HUES48 (cell line): ENCODE measurements at regions not wholly inside any gene's neighbourhood (a gene's known extent, or its start where the extent isn't known, plus 50 kb on each side); places are given as distances from the start of the nearest gene placed in this dataset.
A peak's percentile ranks its signal among the peaks of the same experiment; 100 is the strongest.

Source experiments
- H3K27ac ChIP-seq: one replicate; pipeline ENCODE4 v1.7.0; 2013; ENCODE audit warnings: low read depth, low read length, inconsistent platforms
- H3K27me3 ChIP-seq: 2 replicates; pipeline ENCODE4 v1.6.1; 2013; ENCODE audit warnings: mild to moderate bottlenecking, low read length; ENCODE audit not compliant: control insufficient read depth, insufficient read depth
- H3K36me3 ChIP-seq: 2 replicates; pipeline ENCODE4 v1.6.1; 2013; ENCODE audit warnings: low read length; ENCODE audit not compliant: control insufficient read depth, insufficient read depth
- H3K4me1 ChIP-seq: 2 replicates; pipeline ENCODE4 v1.6.1; 2013; ENCODE audit warnings: mild to moderate bottlenecking, low read length; ENCODE audit not compliant: control insufficient read depth, insufficient read depth
- H3K4me3 ChIP-seq: 2 replicates; pipeline ENCODE4 v1.5.1; 2013; ENCODE audit warnings: mild to moderate bottlenecking, low read depth, low read length
- H3K9ac ChIP-seq: 2 replicates; pipeline ENCODE4 v1.6.1; 2013; ENCODE audit warnings: mild to moderate bottlenecking, low read depth, low read length, moderate library complexity
- H3K9me3 ChIP-seq: 2 replicates; pipeline ENCODE4 v1.6.1; 2013; ENCODE audit warnings: low read length; ENCODE audit not compliant: control insufficient read depth, insufficient read depth

DNA sequence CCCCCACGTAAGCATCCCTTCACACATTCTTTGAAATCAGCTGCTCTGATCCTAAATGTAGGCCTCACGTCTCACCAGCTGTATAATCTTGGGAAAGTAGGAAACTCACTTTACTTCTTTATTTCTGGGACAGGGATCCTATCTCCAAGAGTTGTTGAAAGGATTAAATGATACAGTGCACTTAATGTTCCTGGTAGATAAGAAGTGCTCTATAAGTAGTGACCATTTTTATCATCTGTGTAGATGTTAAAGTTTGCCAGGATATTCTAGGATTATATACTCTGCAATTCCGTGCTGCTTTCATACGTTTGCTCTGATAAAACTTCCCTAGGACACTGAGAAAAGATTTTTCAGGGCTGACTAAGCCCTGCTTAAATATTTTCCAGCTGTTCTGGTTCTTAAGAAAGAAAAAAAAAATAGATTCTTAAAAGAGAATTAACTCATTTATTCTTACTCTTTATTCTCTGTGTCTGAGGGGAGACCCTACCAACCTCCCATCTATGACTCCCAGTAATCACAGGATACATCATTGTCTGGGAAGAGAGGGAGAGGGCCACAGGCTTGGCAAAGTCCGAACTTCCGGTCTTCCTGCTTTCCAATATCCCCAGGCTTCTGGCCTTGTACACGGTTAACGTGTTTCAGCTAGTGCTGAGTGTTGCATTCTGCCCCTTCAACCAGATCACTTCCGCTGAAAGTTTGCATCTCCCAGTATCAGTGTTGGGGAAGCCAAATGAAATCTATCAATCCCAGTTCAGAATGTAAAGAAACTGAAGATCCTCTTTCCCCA, 269.2 kb downstream of the TRIML1 start:
- no peak overlapping the region for H3K9ac ChIP-seq
- H3K4me1 ChIP-seq: peaks cover 9% of the 10 kb centered on the region
- no peak overlapping the region for H3K4me3 ChIP-seq
- no peaks in the 10 kb centered on the region for H3K27me3 ChIP-seq
- H3K36me3 ChIP-seq: no peaks in the 10 kb centered on the region
- no peak overlapping the region for H3K27ac ChIP-seq
- no peaks in the 10 kb centered on the region for H3K9me3 ChIP-seq

DNA sequence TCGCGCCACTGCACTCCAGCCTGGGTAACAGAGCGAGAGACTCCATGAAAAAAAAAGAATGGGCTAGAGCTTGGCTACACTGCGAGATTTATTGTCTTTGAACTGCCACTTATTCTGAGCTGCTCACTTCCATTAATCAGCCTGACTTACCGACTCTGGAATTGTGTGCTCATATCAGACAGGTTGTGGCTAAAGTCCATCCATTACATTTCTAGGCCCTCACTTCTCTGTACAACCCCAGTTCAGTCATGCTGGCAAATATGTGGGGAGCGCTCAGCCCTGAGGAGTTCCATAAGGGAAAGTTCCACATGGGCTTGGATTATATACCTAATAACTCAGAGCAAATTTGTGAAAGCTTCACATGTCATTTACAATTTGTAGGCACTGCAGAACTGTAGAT, 270.6 kb downstream of the TRIML1 start:
- Histone ChIP-seq H3K27ac (no peak overlapping the region), H3K4me3 (no peak overlapping the region), H3K36me3 (no peaks in the 10 kb centered on the region), H3K27me3 (no peaks in the 10 kb centered on the region), H3K9me3 (no peaks in the 10 kb centered on the region), H3K4me1 (peaks cover 9% of the 10 kb centered on the region), H3K9ac (no peak overlapping the region)

DNA sequence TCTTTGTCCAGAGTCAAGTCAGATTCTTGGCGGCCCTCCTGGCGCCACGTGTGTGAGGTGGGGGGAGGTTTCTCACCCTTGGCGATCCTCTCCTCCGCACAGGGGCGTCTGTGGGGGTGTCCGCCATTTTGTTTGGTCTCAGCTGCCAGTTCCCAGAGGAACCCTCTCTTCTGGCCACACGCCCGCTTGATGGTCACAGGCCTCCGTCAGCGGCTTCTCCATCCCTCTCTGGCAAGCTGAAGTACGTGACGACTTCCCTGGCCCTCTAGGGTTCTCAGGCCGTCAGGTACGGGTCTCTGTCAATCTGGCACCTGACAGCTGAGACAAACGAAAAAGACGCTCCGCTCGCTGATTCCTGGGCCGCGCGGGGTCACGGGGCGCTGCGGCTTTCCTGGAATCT, 272.6 kb downstream of the TRIML1 start:
- Histone ChIP-seq H3K9ac (no peak overlapping the region), H3K36me3 (no peaks in the 10 kb centered on the region), H3K4me1 (peaks cover 9% of the 10 kb centered on the region), H3K9me3 (no peaks in the 10 kb centered on the region), H3K4me3 (no peak overlapping the region), H3K27ac (no peak overlapping the region), H3K27me3 (no peaks in the 10 kb centered on the region)

DNA sequence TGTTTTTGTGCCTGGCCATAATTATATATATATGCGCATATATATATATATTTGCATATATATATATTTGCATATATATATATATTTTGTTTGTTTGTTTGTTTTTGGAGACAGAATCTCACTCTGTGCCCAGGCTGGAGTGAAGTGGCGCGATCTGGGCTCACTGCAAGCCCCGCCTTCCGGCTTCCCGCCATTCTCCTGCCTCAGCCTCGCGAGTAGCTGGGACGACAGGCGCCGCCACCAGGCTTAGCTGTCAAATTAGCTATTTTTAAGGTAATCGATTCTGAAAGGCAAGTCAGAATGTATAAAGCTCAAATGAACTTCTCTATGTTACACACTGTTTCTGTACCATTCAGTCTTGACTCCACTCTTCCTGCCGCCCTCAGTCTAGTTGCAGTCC, 273.3 kb downstream of the TRIML1 start:
- no peaks in the 10 kb centered on the region for H3K36me3 ChIP-seq
- H3K27ac ChIP-seq: no peak overlapping the region
- peaks cover 7% of the 10 kb centered on the region for H3K4me1 ChIP-seq
- no peak overlapping the region for H3K9ac ChIP-seq
- H3K9me3 ChIP-seq: no peaks in the 10 kb centered on the region
- H3K4me3 ChIP-seq: no peak overlapping the region
- no peaks in the 10 kb centered on the region for H3K27me3 ChIP-seq

DNA sequence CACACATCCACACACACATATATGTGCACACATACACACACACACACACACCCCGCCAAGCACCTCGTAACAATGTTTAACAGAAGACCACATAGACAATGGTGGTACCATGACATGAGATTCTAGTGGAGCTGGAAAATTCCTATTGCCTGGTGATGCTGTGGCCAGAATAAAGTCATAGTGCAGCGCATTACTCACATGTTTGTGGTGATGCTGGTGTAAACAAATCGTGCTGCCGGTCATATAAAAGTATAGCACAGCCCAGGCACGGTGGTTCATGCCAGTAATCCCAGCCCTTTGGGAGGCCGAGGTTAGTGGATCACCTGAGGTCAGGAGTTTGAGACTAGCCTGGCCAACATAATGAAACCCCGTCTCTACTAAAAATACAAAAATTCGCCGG, 275.2 kb downstream of the TRIML1 start:
- Histone ChIP-seq H3K36me3 (no peaks in the 10 kb centered on the region), H3K9me3 (no peaks in the 10 kb centered on the region), H3K27ac (no peak overlapping the region), H3K4me1 (no peaks in the 10 kb centered on the region), H3K4me3 (no peak overlapping the region), H3K9ac (no peak overlapping the region), H3K27me3 (no peaks in the 10 kb centered on the region)

DNA sequence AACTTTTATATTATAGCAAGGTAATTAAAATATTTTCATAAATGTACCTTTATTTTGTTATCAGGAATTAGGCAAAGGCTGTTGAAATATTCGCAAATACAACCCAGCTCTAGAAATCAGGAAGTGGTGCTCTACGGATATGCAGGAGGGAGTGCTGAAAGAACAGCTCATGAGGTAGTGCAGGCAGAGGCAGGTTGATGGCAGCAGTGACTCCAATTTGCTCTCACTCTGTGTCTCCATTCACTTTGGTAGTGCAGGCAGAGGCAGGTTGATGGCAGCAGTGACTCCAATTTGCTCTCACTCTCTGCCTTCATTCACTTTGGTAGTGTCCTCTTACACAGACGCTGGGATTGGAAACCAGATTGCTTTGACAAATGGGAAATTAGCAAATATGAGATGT, 277.9 kb downstream of the TRIML1 start:
- H3K27me3 ChIP-seq: no peaks in the 10 kb centered on the region
- no peaks in the 10 kb centered on the region for H3K9me3 ChIP-seq
- H3K4me1 ChIP-seq: no peaks in the 10 kb centered on the region
- no peaks in the 10 kb centered on the region for H3K36me3 ChIP-seq
- no peak overlapping the region for H3K4me3 ChIP-seq
- no peak overlapping the region for H3K27ac ChIP-seq
- H3K9ac ChIP-seq: no peak overlapping the region

DNA sequence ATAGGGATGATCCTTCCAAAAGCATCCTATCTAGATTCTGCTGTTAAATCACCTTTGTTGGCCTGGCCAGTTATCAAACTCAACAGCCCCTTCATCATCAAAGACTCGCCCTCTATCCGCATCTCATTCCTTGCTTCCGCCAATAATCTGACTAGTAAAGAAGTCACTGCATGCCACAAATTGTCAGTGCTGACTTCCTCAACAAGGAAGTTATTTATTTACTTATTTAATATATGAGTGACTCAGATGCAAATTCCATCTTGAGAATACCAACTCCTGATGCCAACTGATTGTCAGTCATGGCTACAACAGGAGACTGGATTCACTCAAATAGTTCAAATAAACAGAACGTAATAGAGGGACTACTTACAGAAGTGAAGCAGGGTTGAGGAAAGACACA, 283.8 kb downstream of the TRIML1 start:
- Histone ChIP-seq H3K4me3 (no peak overlapping the region), H3K27me3 (no peaks in the 10 kb centered on the region), H3K9me3 (no peaks in the 10 kb centered on the region), H3K4me1 (peaks cover 2% of the 10 kb centered on the region; the same call in 1 of the 2 replicates), H3K27ac (no peak overlapping the region), H3K9ac (no peak overlapping the region), H3K36me3 (no peaks in the 10 kb centered on the region)

DNA sequence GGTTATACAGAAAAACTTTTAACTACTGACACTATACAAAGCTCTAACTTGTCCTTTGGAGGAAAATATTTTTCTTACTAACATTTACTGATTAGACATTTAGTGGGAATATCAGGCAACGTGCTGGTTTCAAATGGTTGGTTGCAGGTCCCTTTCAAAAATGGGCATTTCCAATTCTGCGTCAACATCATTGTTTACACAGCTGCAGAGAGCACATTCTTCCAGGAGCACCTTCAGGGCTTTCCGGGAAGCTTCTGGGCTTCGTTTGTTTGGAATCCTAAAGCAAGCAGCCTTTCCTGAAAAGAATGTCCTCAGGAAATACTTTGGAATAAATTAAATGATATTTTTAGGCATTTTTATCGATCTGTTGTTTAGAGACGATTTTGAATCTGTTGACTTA, 289.7 kb downstream of the TRIML1 start:
- H3K27ac ChIP-seq: peak overlapping the region; percentile 58
- H3K36me3 ChIP-seq: no peaks in the 10 kb centered on the region
- H3K4me3 ChIP-seq: no peak overlapping the region
- no peak overlapping the region; the same call in 1 of the 2 replicates for H3K9ac ChIP-seq
- H3K9me3 ChIP-seq: no peaks in the 10 kb centered on the region
- H3K27me3 ChIP-seq: no peaks in the 10 kb centered on the region
- peaks cover 29% of the 10 kb centered on the region for H3K4me1 ChIP-seq

DNA sequence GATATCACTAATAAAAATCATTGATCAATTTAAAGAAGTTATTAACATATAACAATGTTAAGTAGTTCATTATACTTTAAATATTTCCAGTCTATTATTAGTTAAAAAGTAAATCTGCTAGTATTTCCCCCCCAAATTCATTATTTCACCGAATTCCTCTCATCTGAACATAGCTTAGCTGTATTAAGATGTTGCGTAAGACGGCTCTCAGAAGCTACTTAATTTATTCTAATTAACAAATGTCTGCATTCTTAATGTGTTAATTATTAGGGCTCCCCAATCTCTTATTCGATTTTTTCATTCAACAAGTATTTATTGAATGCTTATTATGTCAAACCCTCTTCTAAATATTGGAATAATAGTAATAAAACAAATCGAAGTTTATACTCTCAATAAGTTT, 290.7 kb downstream of the TRIML1 start:
- no peaks in the 10 kb centered on the region for H3K27me3 ChIP-seq
- H3K27ac ChIP-seq: no peak overlapping the region
- H3K9me3 ChIP-seq: no peaks in the 10 kb centered on the region
- peaks cover 29% of the 10 kb centered on the region for H3K4me1 ChIP-seq
- no peak overlapping the region for H3K9ac ChIP-seq
- no peaks in the 10 kb centered on the region for H3K36me3 ChIP-seq
- no peak overlapping the region for H3K4me3 ChIP-seq

DNA sequence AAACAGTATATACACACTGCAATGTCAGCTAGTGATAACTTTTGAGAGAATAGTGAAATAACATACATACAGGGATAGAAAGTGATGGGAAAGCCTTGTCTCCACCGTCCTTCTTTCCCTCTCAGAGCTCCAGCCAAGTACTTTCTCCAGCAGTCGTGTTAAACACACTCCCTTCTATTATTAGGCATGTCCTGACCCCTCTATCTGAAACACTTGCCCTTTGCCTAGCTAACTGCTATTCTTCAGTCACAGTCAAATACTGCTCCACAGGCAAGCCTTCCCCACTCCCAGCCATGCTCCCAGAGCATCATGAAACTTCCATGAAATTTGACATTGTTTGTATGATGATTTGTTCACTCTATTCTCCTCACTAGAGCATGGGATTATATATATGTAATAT, 291.1 kb downstream of the TRIML1 start:
- H3K36me3 ChIP-seq: no peaks in the 10 kb centered on the region
- H3K4me1 ChIP-seq: peaks cover 29% of the 10 kb centered on the region
- no peaks in the 10 kb centered on the region for H3K9me3 ChIP-seq
- H3K4me3 ChIP-seq: no peak overlapping the region
- H3K9ac ChIP-seq: no peak overlapping the region
- no peaks in the 10 kb centered on the region for H3K27me3 ChIP-seq
- H3K27ac ChIP-seq: no peak overlapping the region

DNA sequence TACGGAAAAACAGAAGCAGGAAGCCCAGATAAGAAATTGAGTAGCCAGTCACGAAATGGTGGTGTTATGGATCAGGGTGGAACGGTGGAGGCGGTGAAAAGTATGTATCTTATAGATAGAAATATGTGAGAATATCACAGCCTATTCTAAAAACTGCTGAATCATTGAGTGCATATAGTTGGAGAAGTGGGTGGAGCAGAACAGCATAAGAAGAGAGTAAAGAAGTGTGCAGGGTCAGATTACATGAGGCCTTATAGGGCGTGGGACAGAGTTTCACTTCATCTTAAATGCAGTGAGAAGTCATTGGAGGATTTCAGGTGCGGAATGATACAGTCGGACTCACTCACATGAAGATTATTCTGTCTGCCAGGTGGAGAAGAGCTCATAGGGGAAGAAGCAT, 293.1 kb downstream of the TRIML1 start:
- H3K9ac ChIP-seq: no peak overlapping the region

More for the DNA sequence above, 293.1 kb downstream of the TRIML1 start:
- H3K27me3 ChIP-seq: no peaks in the 10 kb centered on the region
- no peak overlapping the region for H3K27ac ChIP-seq
- peaks cover 41% of the 10 kb centered on the region for H3K4me1 ChIP-seq
- no peaks in the 10 kb centered on the region for H3K36me3 ChIP-seq
- H3K4me3 ChIP-seq: no peak overlapping the region
- no peaks in the 10 kb centered on the region for H3K9me3 ChIP-seq
